ENCODE measurements at regions not wholly inside any gene's neighbourhood (a gene's known extent, or its start where the extent isn't known, plus 50 kb on each side); places are given as distances from the start of the nearest gene placed in this dataset.

GRCh38 chr22:47279337-47279736 lies 516.9 kb downstream of the TBC1D22A start:
- no peak overlapping the region for H3K27ac Mint-ChIP-seq
- H3K79me2 ChIP-seq (ENCODE audit: control insufficient read depth, insufficient read depth, low read length) = no peaks in the 10 kb centered on the region
- H3K9ac ChIP-seq (ENCODE audit: low read length) = no peak overlapping the region
- TF ChIP-seq EZH2 (IDR thresholded peaks at IDR 0.05; ENCODE audit: borderline replicate concordance, insufficient read depth, low read depth, low read length, poor library complexity, severe bottlenecking) = no peak
- TF ChIP-seq, protein P1, sequence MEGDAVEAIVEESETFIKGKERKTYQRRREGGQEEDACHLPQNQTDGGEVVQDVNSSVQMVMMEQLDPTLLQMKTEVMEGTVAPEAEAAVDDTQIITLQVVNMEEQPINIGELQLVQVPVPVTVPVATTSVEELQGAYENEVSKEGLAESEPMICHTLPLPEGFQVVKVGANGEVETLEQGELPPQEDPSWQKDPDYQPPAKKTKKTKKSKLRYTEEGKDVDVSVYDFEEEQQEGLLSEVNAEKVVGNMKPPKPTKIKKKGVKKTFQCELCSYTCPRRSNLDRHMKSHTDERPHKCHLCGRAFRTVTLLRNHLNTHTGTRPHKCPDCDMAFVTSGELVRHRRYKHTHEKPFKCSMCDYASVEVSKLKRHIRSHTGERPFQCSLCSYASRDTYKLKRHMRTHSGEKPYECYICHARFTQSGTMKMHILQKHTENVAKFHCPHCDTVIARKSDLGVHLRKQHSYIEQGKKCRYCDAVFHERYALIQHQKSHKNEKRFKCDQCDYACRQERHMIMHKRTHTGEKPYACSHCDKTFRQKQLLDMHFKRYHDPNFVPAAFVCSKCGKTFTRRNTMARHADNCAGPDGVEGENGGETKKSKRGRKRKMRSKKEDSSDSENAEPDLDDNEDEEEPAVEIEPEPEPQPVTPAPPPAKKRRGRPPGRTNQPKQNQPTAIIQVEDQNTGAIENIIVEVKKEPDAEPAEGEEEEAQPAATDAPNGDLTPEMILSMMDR (IDR thresholded peaks at IDR 0.05) = no peak
- ATAC-seq (ENCODE audit: low read depth) = no peak
- no peak overlapping the region for H3K4me3 ChIP-seq (ENCODE audit: control extremely low read depth in 1 of 5, extremely low read depth in 1 of 5, insufficient read depth in 1 of 5, low read depth in 2 of 5, low read length in 4 of 5)
- H3K9me3 ChIP-seq (ENCODE audit: control extremely low read depth in 1 of 3, control insufficient read depth in 2 of 3, insufficient read depth in 1 of 3, low read length in 2 of 3) = no peaks in the 10 kb centered on the region
- no peaks in the 10 kb centered on the region for H4K20me1 ChIP-seq (ENCODE audit: control insufficient read depth, insufficient read depth, low read length, poor library complexity, severe bottlenecking)
- H3K27me3 ChIP-seq (replicated peaks in 1 of 4; ENCODE audit: control extremely low read depth in 1 of 4, control insufficient read depth in 3 of 4, insufficient read depth in 4 of 4, low read length in 3 of 4) = peaks cover 0 to 3% (median 1%) of the 10 kb centered on the region in 4 experiments
- CTCF ChIA-PET = interaction anchor here (1.2 kb wide), 1 partner anchor 66 kb away, joined by 3 read pairs; no protein-coding TSS in a partner anchor
- POLR2A ChIA-PET = no interaction called here
- H3K27ac ChIP-seq (ENCODE audit: low read length in 2 of 2) = no peak overlapping the region
- no peak overlapping the region for H2AFZ ChIP-seq (ENCODE audit: insufficient read depth, low read depth, low read length, poor library complexity, severe bottlenecking)
- H3K4me3 Mint-ChIP-seq = no peak overlapping the region
- H3K4me2 ChIP-seq (replicated peaks; ENCODE audit: low read depth, low read length, poor library complexity, severe bottlenecking) = no peak overlapping the region
- no peaks in the 10 kb centered on the region for H3K36me3 ChIP-seq (replicated peaks in 1 of 2; ENCODE audit: control extremely low read depth in 1 of 2, control insufficient read depth in 1 of 2, extremely low read depth in 1 of 2, insufficient read depth in 2 of 2, low read length in 1 of 2)
- no peaks in the 10 kb centered on the region for H3K9me3 Mint-ChIP-seq (ENCODE audit: insufficient read depth)
- 91% methylated on average over 7 of the region's 8 CpGs for WGBS (ENCODE audit: insufficient coverage)
- no peaks in the 10 kb centered on the region for H3K4me1 Mint-ChIP-seq
- H3K27me3 Mint-ChIP-seq = peaks cover 7% of the 10 kb centered on the region
- intact Hi-C loops (cut with micrococcal nuclease) = no loop called here
- DNase-seq = no peak
- no peaks in the 10 kb centered on the region for H3K4me1 ChIP-seq (ENCODE audit: control insufficient read depth in 2 of 2, insufficient read depth in 2 of 2, low read length in 2 of 2)

DNA sequence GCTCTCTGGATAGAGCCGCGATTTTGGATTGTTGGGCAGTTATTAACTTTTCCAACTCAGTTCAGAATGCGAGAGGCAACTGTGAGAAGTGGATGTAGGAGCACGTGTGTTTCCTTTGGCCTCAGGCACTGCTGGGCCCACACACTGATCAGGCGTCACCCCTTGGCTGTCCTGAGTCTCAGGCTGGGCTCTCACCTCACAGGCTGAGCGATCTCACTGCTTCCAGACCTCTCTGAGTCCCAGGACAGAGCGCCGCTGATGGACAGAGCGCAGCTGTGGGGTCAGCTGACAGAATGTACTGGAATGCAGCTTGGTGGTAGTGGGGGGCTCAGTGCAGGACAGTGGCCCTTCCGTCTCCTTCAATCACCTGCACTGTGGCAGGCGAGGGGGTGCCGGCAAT lies 516.2 kb downstream of the TBC1D22A start:
- Histone ChIP-seq H4K20me1 (ENCODE audit: control insufficient read depth, insufficient read depth, low read length, poor library complexity, severe bottlenecking) (no peaks in the 10 kb centered on the region), H3K9me3 (ENCODE audit: control extremely low read depth in 1 of 3, control insufficient read depth in 2 of 3, insufficient read depth in 1 of 3, low read length in 2 of 3) (no peaks in the 10 kb centered on the region), H2AFZ (ENCODE audit: insufficient read depth, low read depth, low read length, poor library complexity, severe bottlenecking) (no peak overlapping the region), H3K27ac (ENCODE audit: low read length in 2 of 2) (no peak overlapping the region), H3K9ac (ENCODE audit: low read length) (no peak overlapping the region), H3K4me2 (replicated peaks; ENCODE audit: low read depth, low read length, poor library complexity, severe bottlenecking) (no peak overlapping the region), H3K27me3 (replicated peaks in 1 of 4; ENCODE audit: control extremely low read depth in 1 of 4, control insufficient read depth in 3 of 4, insufficient read depth in 4 of 4, low read length in 3 of 4) (peaks cover 0 to 3% (median 1%) of the 10 kb centered on the region in 4 experiments), H3K4me3 (ENCODE audit: control extremely low read depth in 1 of 5, extremely low read depth in 1 of 5, insufficient read depth in 1 of 5, low read depth in 2 of 5, low read length in 4 of 5) (no peak overlapping the region), H3K36me3 (replicated peaks in 1 of 2; ENCODE audit: control extremely low read depth in 1 of 2, control insufficient read depth in 1 of 2, extremely low read depth in 1 of 2, insufficient read depth in 2 of 2, low read length in 1 of 2) (no peaks in the 10 kb centered on the region), H3K4me1 (ENCODE audit: control insufficient read depth in 2 of 2, insufficient read depth in 2 of 2, low read length in 2 of 2) (no peaks in the 10 kb centered on the region), H3K79me2 (ENCODE audit: control insufficient read depth, insufficient read depth, low read length) (no peaks in the 10 kb centered on the region)
- H3K4me1 Mint-ChIP-seq = no peaks in the 10 kb centered on the region
- H3K27me3 Mint-ChIP-seq = peaks cover 7% of the 10 kb centered on the region
- ChIA-PET POLR2A (no interaction called here), CTCF (interaction anchor here (1.2 kb wide), 1 partner anchor 65 kb away, joined by 3 read pairs; no protein-coding TSS in a partner anchor)
- 89% methylated on average over 10 of the region's 12 CpGs for WGBS (ENCODE audit: insufficient coverage)
- intact Hi-C loops (cut with micrococcal nuclease) = no loop called here
- no peak for ATAC-seq (ENCODE audit: low read depth)
- H3K4me3 Mint-ChIP-seq = no peak overlapping the region
- no peak for DNase-seq
- no peaks in the 10 kb centered on the region for H3K9me3 Mint-ChIP-seq (ENCODE audit: insufficient read depth)
- no peak overlapping the region for H3K27ac Mint-ChIP-seq
- TF ChIP-seq, protein P1 (IDR thresholded peaks at IDR 0.05) = no peak
- no peak for TF ChIP-seq EZH2 (IDR thresholded peaks at IDR 0.05; ENCODE audit: borderline replicate concordance, insufficient read depth, low read depth, low read length, poor library complexity, severe bottlenecking)
